ENCODE measurements at regions not wholly inside any gene's neighbourhood (a gene's known extent, or its start where the extent isn't known, plus 50 kb on each side); places are given as distances from the start of the nearest gene placed in this dataset.

GRCh38 chr13:50071379-50071778 lies 56.1 kb downstream of the KCNRG start:
- no peak for DNase-seq

- DNase-seq, result no peak
Measured at GRCh38 chr13:50072676-50073075, 57.4 kb downstream of the KCNRG start.

DNA sequence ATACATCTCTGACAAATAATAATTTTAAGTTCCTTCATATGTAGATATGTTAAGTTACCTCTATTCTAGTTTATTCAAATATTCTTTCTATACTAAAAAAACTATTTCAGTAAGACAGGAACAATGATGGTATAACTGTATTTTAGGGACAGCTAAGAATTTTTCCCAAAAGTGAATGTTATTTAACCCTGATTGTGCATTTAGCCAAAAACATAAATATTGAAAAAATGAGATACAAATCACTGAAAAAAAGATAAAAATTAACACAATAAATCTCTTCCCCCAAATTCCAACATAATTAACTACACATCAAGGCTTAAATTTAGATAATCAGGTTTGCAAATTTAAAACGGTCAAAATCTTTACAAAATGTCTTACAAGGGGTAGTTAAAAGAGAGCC lies 58.1 kb downstream of the KCNRG start:
- no peak for DNase-seq

DNA sequence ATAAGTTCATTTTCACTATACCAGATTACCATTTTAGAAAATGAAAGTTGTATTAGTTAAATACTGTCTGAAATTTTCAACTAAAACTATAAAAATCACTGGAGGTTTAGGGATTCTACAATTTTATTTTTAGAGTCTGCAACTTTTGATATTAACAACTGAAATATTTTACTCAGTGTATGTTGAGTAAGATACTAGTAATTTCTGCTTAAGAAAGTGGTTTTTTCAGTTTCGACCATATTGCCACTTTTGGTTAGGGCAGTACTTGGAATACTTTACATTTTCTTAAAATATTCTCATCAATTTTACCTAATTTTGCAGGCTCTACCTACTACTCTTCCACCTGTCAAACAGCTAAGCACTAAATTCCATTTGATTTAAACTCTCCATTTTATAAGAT lies 59.6 kb downstream of the KCNRG start:
- DNase-seq, result no peak

GRCh38 chr13:50075619-50076097 lies 60.4 kb downstream of the KCNRG start:
- DNase-seq, result no peak

DNA sequence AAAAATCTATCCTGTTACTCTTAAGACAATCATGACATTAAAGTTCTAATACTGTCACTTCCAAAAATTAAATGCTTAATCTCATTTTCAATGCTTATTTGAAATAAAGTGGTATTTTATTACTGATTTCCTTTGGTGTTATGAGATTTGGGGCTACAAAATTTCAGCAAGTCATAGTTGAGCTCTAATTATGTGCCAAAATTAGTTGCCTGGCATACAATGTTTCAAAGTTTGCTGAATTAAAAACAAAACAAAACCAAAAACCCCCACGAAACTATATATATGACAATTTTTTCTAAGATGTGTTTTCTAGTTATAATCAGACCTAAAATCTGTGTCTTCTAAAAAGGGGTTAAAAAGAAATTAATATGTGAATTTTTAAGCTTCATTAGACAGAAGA lies 62.2 kb downstream of the KCNRG start:
- DNase-seq, result no peak

DNA sequence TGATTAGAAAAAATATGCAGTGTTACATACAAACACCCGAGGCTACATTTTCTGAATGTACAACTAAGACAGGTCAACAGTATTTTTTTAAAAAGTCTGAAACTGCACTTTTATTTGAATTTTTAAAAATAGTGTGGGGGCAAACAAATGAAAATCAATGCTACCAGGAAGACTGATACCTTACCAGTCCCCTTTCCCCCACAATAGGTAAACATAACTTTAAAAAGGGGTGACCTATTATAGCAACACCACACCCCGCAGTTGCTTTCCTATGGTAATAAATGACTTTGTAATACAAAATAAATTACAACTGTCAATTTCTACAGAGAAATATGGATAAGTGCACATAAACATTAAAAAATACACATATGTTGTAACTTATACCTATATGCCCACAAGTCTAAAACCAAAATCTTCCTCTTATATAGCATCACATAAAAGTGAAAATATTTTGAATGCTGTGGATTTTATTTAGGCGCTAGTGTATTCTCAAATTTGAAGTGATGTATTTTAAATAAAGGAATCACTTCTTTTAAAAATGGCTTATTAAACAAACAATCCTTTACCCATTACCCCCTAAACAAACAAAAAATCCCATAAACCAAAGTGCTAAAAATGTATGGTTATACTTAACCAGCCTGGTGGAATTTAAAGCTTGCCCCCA lies 63.1 kb downstream of the KCNRG start:
- no peak for DNase-seq

GRCh38 chr13:50078895-50079654 lies 63.8 kb downstream of the KCNRG start:
- DNase-seq, result no peak

- no peak for DNase-seq
Measured at GRCh38 chr13:50079655-50080202, 64.5 kb downstream of the KCNRG start.

DNA sequence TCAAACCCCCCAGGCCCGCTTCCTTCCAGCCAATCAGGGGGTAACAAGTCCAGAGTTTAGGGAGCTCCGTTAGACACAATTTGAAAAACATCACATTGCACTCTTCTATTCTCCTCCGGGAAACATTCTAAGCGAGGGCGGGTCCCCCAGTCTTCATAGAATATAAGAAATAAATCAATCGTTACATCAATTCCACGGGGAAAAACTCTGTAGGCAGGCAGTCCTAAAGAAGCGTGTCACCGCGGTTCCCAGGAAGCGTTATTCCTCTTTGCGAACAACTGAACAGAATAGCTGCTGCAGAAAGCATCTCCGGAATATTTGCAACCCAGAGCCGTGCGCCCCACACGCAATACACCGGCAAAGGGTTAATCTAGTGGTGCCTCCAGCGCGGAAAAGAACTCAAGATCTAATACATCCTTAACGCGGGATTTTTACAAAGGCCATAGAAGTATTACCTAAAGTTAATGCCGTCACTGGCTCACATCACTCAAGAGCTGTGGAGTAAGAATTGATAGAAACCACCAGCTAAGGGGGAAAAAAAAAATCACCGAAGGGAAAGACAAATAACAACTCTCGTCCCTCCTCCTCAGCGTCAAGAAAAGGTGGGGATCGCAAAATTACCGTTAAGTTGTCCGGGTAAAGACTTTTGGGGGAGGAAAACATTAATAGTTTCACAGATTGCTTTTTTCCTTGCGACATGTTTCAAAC lies 65.1 kb downstream of the KCNRG start:
- peak; percentile 69 for DNase-seq

DNA sequence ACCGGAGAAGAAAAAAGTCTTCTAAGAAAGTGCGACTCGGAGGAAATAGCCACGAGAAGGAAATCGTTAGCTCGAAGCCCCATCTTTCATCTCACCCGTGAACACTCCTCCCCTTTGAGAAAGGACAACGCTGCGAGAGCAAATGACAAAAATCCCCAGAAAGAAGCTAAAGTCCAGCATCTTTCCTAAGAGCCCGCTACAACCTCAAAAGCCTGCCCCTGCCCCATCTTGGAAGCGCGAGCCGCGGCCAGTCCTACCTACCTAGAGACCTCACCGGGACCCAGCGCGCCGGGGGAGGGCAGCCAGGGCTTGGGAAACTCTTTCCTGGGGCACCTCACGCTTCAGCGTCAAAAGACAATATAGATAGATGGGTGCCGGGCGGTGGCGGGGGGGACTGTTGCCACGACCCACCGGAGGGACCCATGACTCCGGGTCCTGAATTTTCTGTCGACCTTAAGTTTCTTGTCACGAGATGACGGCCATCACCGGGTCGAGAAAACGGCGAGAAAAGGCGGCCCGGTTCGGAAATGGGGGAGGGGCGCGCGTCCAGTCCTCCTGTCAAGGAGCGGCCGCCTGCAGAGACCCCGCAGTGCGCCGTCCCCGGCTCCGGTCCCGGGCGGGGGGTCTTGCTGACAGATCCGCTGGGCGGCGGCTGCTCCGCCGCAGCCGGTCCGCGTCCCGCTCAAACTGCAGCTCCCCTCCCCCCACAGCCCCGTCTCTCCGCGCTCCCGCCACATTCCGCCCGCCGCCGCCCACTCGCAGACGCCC lies 65.9 kb downstream of the KCNRG start:
- DNase-seq, result no peak

- DNase-seq, result peak; percentile 99
Measured at GRCh38 chr13:50081679-50082425, 66.6 kb downstream of the KCNRG start.

GRCh38 chr13:50082426-50083281 lies 67.4 kb downstream of the KCNRG start:
- DNase-seq, result peak; percentile 79

DNA sequence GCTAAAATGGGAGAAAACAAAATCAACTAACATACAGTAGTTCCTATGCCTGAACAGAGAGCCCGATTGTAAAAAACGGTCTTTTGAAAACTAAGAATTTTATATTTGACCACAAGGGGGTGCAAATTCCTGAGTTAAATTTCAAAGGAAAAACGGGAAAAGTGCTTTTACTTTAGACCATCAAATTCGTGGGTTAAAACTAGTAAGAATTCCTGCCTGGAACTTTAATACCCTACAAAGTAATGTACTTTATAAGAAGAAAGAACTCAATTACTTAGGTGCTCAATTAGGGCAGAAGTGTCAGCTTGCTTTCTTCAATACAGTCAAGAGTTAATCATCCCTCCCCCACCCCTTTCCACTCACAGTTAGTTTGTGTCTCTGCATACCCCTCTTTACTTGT lies 69.8 kb downstream of the KCNRG start:
- peak; percentile 44 for DNase-seq

DNA sequence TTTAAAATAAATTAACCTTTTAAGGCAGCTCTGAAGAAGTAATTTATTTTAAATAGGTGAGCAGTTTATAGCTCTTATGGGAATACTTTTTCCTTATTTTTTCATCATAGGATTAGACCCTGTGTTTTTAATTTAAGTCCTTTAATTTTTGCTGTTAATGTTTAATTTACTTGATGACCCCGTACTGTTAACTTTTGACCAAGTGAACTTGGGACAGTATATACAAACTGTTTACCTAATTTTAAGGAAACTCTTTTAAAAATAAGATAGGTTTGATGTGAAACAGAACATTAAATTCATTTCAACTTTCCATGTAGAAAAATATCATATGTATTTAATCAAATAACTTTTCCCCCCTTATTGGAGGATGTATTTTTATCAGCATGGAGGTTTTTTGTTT lies 74.4 kb downstream of the KCNRG start:
- DNase-seq, result no peak

DNA sequence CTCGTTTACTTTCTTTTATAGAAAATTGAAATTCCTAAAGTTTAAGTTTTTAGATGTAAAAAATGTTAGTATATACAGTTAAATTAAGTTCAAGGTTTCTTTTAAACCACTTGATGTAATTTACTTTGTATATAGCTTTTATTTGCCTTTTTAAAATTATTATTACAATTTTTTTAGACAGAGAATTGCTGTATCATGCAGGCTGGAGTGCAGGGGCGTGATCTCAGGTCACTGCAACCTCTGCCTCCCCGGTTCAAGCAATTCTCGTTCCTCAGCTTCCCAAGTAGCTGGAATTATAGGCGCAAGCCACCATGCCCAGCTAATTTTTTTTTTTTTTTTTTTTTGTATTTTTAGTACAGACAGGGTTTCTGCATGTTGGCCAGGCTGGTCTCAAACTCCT lies 75.0 kb downstream of the KCNRG start:
- no peak for DNase-seq

DNA sequence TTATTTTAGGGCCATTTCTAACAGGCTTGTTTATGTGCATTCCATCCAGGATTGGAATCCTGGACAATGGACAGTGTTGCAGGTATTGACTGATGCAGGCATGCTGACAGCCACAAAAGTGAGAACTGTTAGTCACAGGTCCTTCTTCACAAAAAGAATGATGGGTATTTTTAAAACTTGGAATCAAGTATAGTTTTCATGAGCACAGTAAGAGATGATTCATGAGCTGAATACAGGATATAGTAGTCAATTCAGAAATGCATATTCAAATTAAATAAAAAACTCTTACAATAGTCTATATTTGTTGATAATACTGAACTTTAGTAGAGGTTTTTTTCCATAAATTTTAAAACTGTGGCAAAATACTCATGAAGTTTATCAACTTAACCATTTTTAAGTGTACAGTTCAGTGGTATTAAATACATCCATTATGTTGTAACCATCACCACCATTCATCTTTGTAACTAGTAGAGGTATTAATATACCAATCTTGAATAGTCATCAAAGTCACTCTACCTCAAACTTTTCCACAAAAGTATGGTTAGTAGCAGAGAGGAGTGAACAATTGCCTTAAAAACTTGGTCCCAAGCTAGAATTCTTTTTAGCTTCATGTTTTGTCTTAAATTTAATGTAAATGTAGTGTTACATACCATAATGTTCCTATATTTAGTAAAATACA lies 79.5 kb downstream of the KCNRG start:
- DNase-seq, result no peak

GRCh38 chr13:50098693-50099092 lies 83.4 kb downstream of the KCNRG start:
- DNase-seq, result no peak

DNA sequence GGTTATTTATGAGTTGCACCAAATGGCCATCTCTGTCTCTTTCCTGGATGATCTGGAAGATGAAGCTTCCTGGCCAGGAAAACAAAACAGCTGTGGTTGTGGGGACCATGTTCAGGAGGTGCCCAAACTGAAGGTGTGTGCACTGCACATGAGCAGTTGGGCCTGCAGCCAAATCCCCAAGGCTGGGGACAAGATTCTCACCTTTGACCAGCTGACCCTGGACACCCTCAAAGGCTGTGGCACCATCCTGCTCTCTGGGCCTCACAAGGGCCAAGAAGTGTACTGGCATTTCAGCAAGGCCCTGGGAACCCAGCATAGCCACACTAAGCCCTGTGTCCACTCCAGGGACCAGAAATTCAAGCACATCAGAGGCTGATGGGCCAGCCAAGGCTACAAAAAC lies 84.2 kb downstream of the KCNRG start:
- no peak for DNase-seq

DNA sequence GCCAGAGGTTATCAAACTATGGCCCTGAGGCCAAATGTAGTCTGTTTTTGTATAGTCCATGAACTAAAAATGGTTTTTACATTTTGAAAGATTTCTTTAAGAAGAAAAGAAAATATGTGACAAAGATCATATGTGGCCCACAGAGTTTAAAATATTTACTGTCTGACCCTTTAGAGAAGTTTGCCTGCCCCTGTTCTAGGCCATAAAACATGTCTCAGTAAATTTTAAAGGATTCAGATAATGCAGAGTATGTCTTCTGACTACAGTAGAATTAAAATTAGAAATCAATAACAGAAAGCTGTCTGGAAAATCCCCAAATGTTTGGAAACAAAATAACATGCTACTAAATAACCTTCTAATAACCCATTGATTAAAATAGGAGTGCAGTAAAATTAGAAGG lies 86.3 kb downstream of the KCNRG start:
- DNase-seq, result no peak
